ENCODE measurements at regions not wholly inside any gene's neighbourhood (a gene's known extent, or its start where the extent isn't known, plus 50 kb on each side); places are given as distances from the start of the nearest gene placed in this dataset.

DNA sequence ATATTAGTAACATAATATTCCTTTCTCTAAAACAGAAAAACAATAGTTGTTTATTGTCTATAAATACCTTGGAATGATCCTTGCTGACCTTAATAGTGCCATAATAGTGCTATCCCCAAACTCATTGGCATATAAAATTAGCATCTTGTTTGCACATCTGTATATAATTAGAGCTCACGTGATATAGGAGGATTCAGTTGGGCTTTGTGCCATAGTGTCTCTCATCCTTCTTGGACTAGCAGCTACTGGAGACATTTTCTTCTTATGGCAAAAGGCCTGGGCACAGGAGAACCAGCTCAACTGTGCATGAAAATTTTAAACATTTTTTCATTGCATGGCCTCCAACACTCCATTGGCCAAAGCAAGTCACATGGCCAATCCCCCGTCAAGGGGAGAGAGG lies 342.5 kb downstream of the SPATA31D1 start:
- no peak for ATAC-seq (replicated peaks in 1 of 2)
- H3K4me3 Mint-ChIP-seq = no peak overlapping the region
- H3K9me3 Mint-ChIP-seq = peaks cover 6 to 13% of the 10 kb centered on the region in 2 donors
- no peaks in the 10 kb centered on the region for H3K36me3 Mint-ChIP-seq (ENCODE audit: insufficient read depth in 2 of 2)
- no peak overlapping the region for H3K27ac Mint-ChIP-seq
- DNase-seq = no peak
- no peaks in the 10 kb centered on the region for H3K27me3 Mint-ChIP-seq (ENCODE audit: low read depth)
- H3K4me1 Mint-ChIP-seq (ENCODE audit: low read depth) = no peaks in the 10 kb centered on the region

DNA sequence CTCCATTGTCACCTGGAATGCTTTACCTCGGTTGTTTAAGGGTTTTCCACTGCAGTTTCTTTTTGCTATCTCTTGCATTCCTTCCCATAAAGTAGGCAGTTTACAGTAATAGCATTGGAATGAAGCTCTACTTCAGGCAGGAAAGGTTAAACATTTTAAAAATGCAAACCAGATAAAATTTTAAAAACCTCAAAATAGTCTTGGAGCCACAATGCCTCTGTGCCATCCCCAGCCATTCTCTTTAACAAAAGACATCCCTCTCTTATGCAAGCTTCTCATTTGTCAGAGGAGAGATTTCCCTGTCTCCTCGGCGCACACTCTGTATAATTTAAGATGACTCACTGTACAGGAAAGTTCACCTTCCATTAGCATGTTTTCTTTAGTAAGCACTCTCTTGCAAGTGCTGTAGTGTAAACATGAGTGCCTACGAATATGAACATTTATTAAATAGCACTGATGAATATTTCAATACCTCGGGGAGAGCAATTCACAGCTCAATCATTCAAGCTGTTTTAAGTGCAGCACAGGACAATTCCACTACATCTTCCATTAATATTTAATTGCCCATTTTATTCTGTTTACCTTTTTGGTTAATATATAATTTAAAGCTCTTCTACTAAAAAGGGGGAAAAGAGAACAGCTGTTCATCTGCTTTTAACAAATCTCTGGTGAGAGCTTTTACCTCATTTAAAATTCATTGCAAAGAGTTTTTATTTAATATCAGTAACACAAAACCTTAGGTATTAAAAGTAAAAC lies 343.6 kb downstream of the SPATA31D1 start:
- H3K9me3 Mint-ChIP-seq = peaks cover 6 to 8% of the 10 kb centered on the region in 2 donors
- DNase-seq (no peak), ATAC-seq (replicated peaks in 1 of 2) (no peak)
- no peak overlapping the region for H3K4me3 Mint-ChIP-seq
- no peak overlapping the region for H3K27ac Mint-ChIP-seq
- H3K4me1 Mint-ChIP-seq (ENCODE audit: low read depth) = no peaks in the 10 kb centered on the region
- no peaks in the 10 kb centered on the region for H3K36me3 Mint-ChIP-seq (ENCODE audit: insufficient read depth in 2 of 2)
- no peaks in the 10 kb centered on the region for H3K27me3 Mint-ChIP-seq (ENCODE audit: low read depth)

DNA sequence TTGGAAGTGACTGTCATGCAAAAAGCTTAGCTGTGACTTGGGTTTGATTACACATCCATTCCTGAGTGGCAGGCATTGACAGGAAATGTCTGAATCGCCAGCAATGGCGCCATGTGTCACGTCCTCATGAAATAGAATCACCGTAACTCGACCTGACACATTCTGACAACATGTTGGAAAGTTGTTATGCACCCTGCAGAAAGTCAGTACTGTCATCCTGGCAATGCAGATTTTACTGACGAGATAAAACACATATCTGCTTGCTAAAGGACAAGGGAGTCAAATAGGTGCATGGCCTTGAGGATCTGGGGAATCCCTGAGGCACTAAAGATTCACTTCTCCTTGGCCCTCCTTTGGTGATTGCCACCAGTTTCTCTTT lies 344.2 kb downstream of the SPATA31D1 start:
- ATAC-seq (replicated peaks in 1 of 2) = no peak
- Mint-ChIP-seq H3K4me1 (ENCODE audit: low read depth) (no peaks in the 10 kb centered on the region), H3K4me3 (no peak overlapping the region)

DNA sequence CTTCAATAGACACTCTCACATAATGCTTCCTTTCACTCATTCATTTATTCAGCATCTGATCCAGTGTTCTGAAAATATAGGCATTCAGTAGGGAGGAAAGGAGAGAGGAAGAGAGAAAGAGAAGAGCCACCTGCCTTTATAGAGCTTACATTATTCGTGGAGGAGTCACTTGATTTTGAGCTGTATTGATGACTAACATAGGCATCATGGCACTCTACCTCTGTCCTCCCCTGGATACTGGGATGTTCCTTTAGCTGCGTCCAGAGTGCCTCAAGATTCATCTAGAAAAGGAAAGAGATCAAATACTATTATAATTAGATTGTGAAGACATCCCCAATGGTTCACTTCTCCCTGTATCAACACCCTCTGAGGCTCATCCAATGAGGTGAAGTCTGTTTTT lies 345.1 kb downstream of the SPATA31D1 start:
- H3K27me3 Mint-ChIP-seq (ENCODE audit: low read depth) = no peaks in the 10 kb centered on the region
- no peaks in the 10 kb centered on the region for H3K4me1 Mint-ChIP-seq (ENCODE audit: low read depth)
- peaks cover 6% of the 10 kb centered on the region in 2 donors for H3K9me3 Mint-ChIP-seq

More for the DNA sequence above, 344.2 kb downstream of the SPATA31D1 start:
- no peaks in the 10 kb centered on the region for H3K27me3 Mint-ChIP-seq (ENCODE audit: low read depth)
- H3K9me3 Mint-ChIP-seq = peaks cover 6% of the 10 kb centered on the region in 2 donors
- no peak for DNase-seq
- no peaks in the 10 kb centered on the region for H3K36me3 Mint-ChIP-seq (ENCODE audit: insufficient read depth in 2 of 2)
- H3K27ac Mint-ChIP-seq = no peak overlapping the region

DNA sequence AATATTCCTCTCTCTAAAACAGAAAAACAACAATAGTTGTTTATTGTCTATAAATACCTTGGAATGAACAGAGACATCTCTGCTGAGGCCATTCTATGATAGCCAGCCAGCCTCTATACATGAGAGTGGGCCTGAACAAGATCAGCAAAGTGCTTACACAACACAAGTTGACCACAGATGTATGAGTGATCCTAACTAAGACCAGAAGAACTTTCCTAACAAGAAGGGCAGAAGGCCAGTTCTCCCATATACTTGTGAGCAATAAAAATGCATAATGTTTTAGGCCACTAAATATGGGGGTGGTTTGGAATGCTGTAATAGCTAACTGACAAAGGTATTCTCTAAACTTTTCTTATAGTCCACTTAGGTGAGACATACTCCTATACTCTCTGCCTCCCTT lies 345.7 kb downstream of the SPATA31D1 start:
- H3K27me3 Mint-ChIP-seq (ENCODE audit: low read depth) = no peaks in the 10 kb centered on the region
- no peaks in the 10 kb centered on the region for H3K36me3 Mint-ChIP-seq (ENCODE audit: insufficient read depth in 2 of 2)
- ATAC-seq (replicated peaks in 1 of 2) (no peak), DNase-seq (no peak)
- H3K4me1 Mint-ChIP-seq (ENCODE audit: low read depth) = no peaks in the 10 kb centered on the region
- no peak overlapping the region for H3K4me3 Mint-ChIP-seq
- H3K27ac Mint-ChIP-seq = no peak overlapping the region
- peaks cover 5 to 6% of the 10 kb centered on the region in 2 donors for H3K9me3 Mint-ChIP-seq

More for the DNA sequence above, 345.1 kb downstream of the SPATA31D1 start:
- H3K27ac Mint-ChIP-seq = no peak overlapping the region
- ATAC-seq (replicated peaks in 1 of 2) = no peak
- H3K36me3 Mint-ChIP-seq (ENCODE audit: insufficient read depth in 2 of 2) = no peaks in the 10 kb centered on the region
- DNase-seq = no peak
- H3K4me3 Mint-ChIP-seq = no peak overlapping the region

DNA sequence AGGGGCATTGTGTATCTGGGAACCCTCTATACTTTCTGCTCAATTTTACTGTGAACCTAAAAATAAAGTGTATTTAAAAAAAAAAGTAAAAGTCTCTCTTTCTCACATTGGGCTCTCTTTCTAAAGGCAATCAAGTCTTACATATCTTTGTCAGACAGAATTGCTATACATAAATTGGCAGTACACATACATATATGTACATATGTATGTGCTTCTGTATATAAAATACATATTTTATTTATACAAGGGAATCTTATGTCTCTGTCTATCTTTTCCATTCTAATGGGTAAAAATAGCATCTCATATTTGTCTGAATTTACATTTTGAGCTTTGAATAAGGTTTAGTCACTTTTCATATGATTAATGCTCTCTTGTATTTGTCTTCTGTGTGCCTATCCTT lies 348.8 kb downstream of the SPATA31D1 start:
- DNase-seq = no peak
- H3K4me3 Mint-ChIP-seq = no peak overlapping the region
- no peak for ATAC-seq (replicated peaks in 1 of 2)

DNA sequence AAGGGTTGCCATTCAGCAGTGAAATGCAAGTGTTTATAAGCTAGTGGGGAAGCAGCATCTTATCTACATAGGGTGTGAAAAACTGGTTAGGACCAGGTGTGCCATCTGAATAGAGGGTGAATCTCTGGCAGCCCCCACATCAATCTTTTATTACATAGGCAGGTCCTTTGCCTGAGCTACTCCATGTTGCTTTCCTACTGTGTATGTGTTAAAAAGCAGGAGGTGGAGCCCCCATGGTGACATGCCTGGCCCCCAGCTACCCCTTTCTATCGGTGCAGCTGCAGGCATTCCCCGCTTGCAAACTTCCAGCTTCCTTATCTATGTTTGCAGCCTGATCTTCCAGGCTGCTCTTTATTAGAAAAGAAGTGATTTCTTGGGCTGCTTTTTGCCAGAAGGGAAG lies 353.5 kb downstream of the SPATA31D1 start:
- ATAC-seq (replicated peaks in 1 of 2) (no peak), DNase-seq (no peak)
- peaks cover 0 to 2% of the 10 kb centered on the region in 2 donors for H3K36me3 Mint-ChIP-seq (ENCODE audit: insufficient read depth in 2 of 2)
- peaks cover 3 to 6% of the 10 kb centered on the region in 2 donors for H3K9me3 Mint-ChIP-seq
- no peak overlapping the region for H3K27ac Mint-ChIP-seq
- H3K4me1 Mint-ChIP-seq (ENCODE audit: low read depth) = no peaks in the 10 kb centered on the region
- H3K4me3 Mint-ChIP-seq = no peak overlapping the region
- no peaks in the 10 kb centered on the region for H3K27me3 Mint-ChIP-seq (ENCODE audit: low read depth)

More for the DNA sequence above, 348.8 kb downstream of the SPATA31D1 start:
- H3K4me1 Mint-ChIP-seq (ENCODE audit: low read depth) = no peaks in the 10 kb centered on the region
- no peak overlapping the region for H3K27ac Mint-ChIP-seq
- peaks cover 2 to 4% of the 10 kb centered on the region in 2 donors for H3K9me3 Mint-ChIP-seq
- H3K36me3 Mint-ChIP-seq (ENCODE audit: insufficient read depth in 2 of 2) = no peaks in the 10 kb centered on the region
- H3K27me3 Mint-ChIP-seq (ENCODE audit: low read depth) = no peaks in the 10 kb centered on the region

DNA sequence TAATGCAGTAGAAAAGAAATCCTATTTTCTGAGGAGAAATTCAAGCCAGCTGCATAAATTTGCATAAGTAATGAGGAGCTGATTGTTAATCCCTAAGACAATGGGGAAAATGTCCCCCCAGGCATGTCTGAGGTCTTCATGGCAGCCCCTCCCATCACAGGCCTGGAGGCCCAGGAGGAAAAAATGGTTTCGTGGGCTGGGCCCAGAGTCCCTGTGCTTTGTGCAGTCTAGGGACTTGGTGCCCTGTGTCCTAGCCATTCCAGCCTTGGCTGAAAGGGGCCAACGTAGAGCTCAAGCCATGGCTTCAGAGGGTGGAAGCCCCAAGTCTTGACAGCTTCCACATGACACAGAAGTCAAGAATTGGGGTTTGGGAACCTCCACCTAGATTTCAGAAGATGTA lies 357.5 kb downstream of the SPATA31D1 start:
- Mint-ChIP-seq H3K27me3 (ENCODE audit: low read depth) (no peaks in the 10 kb centered on the region), H3K4me1 (ENCODE audit: low read depth) (no peaks in the 10 kb centered on the region), H3K9me3 (peaks cover 10 to 11% of the 10 kb centered on the region in 2 donors), H3K27ac (no peak overlapping the region), H3K36me3 (ENCODE audit: insufficient read depth in 2 of 2) (peaks cover 2% of the 10 kb centered on the region in 2 donors), H3K4me3 (no peak overlapping the region)
- ATAC-seq (replicated peaks in 1 of 2) (no peak), DNase-seq (no peak)

DNA sequence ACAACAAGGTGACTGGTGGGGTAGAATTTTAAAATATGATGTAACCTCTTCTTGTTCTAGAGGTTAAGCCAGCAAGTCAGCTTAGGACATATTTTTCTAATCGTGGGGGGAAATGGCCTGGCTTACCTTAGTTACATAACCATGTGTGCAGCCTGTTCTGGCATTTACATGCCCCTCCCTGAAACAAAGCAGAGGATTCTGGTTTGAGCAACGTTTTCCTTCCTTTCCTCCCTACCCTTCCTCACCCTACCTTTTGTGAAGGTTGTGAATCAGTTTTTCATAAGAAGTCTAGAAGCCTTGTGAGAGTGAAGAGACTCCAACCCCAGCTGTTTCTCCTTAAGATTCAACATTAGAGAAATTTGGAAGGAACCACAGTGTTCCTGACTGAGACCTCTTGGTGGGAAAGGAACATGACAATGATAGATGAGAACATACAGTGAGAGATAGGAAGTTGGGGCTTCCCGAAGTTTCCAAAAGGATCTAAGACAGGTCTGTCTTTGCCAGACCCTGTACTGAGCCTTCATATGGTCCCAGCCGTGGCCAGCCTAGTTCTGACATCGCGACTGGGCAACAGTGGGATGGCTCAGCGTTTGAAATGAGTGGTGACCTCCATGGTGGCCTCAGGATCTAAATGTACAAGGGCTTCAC lies 365.2 kb downstream of the SPATA31D1 start:
- no peak for ATAC-seq (replicated peaks in 1 of 2)
- no peaks in the 10 kb centered on the region for H3K4me1 Mint-ChIP-seq (ENCODE audit: low read depth)
- H3K27ac Mint-ChIP-seq = no peak overlapping the region
- H3K9me3 Mint-ChIP-seq = peaks cover 2 to 5% of the 10 kb centered on the region in 2 donors
- no peak for DNase-seq
- H3K36me3 Mint-ChIP-seq (ENCODE audit: insufficient read depth in 2 of 2) = no peaks in the 10 kb centered on the region
- H3K4me3 Mint-ChIP-seq = no peak overlapping the region
- H3K27me3 Mint-ChIP-seq (ENCODE audit: low read depth) = no peaks in the 10 kb centered on the region

DNA sequence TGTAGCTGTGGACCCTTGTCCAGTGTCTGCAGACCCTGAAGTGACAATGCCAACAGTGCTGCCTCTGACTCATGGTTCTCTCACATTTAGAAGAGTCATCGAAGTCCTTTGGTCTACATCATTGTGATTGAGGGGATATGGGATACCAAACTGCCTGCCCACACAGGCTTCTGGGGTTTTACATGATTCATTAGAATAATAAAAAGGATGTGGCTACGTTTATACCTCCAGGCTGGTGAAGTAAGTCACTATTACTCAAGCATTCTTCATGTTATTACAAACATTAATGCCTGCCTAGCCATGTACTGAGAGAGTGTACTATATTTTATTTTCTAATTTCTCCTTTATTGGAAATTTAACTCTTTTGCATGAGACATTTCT lies 365.7 kb downstream of the SPATA31D1 start:
- Mint-ChIP-seq H3K27ac (no peak overlapping the region), H3K9me3 (peaks cover 0 to 1% of the 10 kb centered on the region in 2 donors), H3K27me3 (ENCODE audit: low read depth) (no peaks in the 10 kb centered on the region), H3K4me1 (ENCODE audit: low read depth) (no peaks in the 10 kb centered on the region), H3K4me3 (no peak overlapping the region), H3K36me3 (ENCODE audit: insufficient read depth in 2 of 2) (no peaks in the 10 kb centered on the region)
- no peak for ATAC-seq (replicated peaks in 1 of 2)
- no peak for DNase-seq

DNA sequence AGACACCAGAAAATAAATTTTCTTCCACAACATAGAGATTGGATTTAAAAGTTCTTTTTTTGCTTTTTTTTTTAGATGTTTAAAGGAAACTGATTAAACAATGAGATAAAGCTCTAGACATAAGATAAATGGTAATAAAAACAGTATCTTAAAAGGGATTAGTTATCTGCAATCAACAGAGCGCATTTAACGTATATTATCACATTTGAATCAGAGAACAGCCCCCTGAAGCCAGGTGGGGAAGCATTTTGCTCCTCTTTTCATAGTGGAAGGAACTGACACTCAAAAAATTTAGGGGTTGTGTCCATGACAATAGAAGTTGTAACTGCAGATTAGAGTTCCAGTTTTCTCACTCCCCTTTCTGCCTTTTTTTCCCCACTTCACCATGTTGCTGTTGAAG lies 367.6 kb downstream of the SPATA31D1 start:
- no peak for ATAC-seq (replicated peaks in 1 of 2)
- no peaks in the 10 kb centered on the region for H3K9me3 Mint-ChIP-seq
- no peak overlapping the region for H3K4me3 Mint-ChIP-seq
- H3K4me1 Mint-ChIP-seq (ENCODE audit: low read depth) = no peaks in the 10 kb centered on the region
- no peak overlapping the region for H3K27ac Mint-ChIP-seq
- no peaks in the 10 kb centered on the region for H3K27me3 Mint-ChIP-seq (ENCODE audit: low read depth)
- no peaks in the 10 kb centered on the region for H3K36me3 Mint-ChIP-seq (ENCODE audit: insufficient read depth in 2 of 2)
- DNase-seq = no peak

DNA sequence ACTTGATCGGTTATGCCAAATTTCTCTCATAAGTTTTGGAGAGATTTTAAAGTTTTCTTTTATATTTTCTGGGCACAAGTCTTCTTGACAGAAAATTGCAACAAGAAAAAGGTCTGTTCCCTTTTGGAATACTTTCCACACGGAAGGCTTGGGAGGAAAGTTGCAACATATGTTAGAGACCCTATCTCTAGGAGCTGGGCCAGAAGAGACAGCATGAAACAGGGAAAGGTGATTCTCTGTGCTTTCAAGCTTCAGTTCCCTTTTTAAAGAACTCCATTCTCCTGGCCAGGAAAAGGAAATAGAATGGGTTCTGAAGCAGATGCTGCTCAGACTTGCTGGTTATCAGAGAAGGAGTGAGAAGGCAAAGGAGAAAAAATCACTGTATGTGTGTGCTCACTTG lies 368.3 kb downstream of the SPATA31D1 start:
- Mint-ChIP-seq H3K36me3 (ENCODE audit: insufficient read depth in 2 of 2) (no peaks in the 10 kb centered on the region), H3K4me1 (ENCODE audit: low read depth) (no peaks in the 10 kb centered on the region), H3K27me3 (ENCODE audit: low read depth) (no peaks in the 10 kb centered on the region), H3K4me3 (no peak overlapping the region), H3K27ac (no peak overlapping the region), H3K9me3 (peaks cover 0 to 2% of the 10 kb centered on the region in 2 donors)
- DNase-seq (no peak), ATAC-seq (replicated peaks in 1 of 2) (no peak)

DNA sequence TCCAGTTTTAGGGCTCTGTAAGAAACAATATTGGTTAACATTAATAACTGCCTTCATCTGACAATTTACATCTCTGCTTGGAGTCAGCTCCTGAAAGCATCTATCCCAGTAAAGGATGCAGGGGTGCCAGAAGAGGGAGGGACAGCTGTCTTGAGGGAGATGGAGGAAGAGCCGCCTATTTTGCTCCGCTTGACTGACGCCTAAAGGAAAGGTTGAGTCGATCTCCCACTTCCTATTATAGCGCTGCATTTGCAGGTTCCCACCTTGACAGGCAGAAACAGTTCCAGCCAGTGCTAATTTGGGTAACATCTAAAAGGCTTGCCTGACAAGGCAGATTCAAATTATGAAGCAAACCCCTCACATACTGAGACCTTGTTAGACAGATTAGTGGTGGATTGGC lies 374.6 kb downstream of the SPATA31D1 start:
- ATAC-seq (replicated peaks in 1 of 2) = no peak
- Mint-ChIP-seq H3K27ac (no peak overlapping the region), H3K27me3 (ENCODE audit: low read depth) (no peaks in the 10 kb centered on the region), H3K4me1 (ENCODE audit: low read depth) (no peaks in the 10 kb centered on the region), H3K36me3 (ENCODE audit: insufficient read depth in 2 of 2) (peaks cover 0 to 2% of the 10 kb centered on the region in 2 donors), H3K9me3 (peaks cover 2 to 6% of the 10 kb centered on the region in 2 donors), H3K4me3 (no peak overlapping the region)
- DNase-seq = no peak

DNA sequence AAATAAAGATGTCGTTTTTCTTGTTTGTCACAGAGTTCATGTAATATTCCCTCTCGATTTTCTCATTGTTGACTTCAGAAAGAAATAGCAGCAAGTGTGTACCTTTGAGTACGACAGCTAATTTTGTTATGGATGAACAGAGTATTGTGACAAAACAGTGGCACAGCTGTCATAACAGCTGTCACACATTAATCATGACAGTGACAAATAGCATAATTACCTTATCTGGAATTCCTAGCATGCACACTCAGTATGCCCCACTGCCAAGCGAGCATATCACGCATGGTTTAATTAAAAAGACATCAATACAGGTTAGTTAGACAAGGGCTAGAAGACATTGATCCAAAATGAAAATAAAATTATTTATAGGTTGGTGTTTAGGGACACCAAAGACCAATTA lies 375.1 kb downstream of the SPATA31D1 start:
- no peak overlapping the region for H3K4me3 Mint-ChIP-seq
- H3K27ac Mint-ChIP-seq = no peak overlapping the region
- H3K4me1 Mint-ChIP-seq (ENCODE audit: low read depth) = no peaks in the 10 kb centered on the region
- H3K9me3 Mint-ChIP-seq = peaks cover 2 to 6% of the 10 kb centered on the region in 2 donors
- ATAC-seq (replicated peaks in 1 of 2) = no peak
- peaks cover 0 to 2% of the 10 kb centered on the region in 2 donors for H3K36me3 Mint-ChIP-seq (ENCODE audit: insufficient read depth in 2 of 2)
- DNase-seq = no peak
- H3K27me3 Mint-ChIP-seq (ENCODE audit: low read depth) = no peaks in the 10 kb centered on the region
